Endodermal cell (in vitro differentiated cells): ENCODE measurements at regions not wholly inside any gene's neighbourhood (a gene's known extent, or its start where the extent isn't known, plus 50 kb on each side); places are given as distances from the start of the nearest gene placed in this dataset.

Experiments
- DNase-seq: peaks from one replicate; pipeline ENCODE4 v3.0.0-alpha.2; 2017
- H3K27ac ChIP-seq: 2 replicates; pipeline ENCODE4 v1.5.1; 2013; ENCODE audit warnings: mild to moderate bottlenecking, low read depth, low read length, moderate library complexity
- H3K27me3 ChIP-seq: 2 replicates; pipeline ENCODE4 v1.6.1; 2013; ENCODE audit warnings: mild to moderate bottlenecking, low read length, moderate library complexity; ENCODE audit not compliant: insufficient read depth, control insufficient read depth, poor library complexity, severe bottlenecking
- H3K36me3 ChIP-seq: 2 replicates; pipeline ENCODE4 v1.7.0; 2013; ENCODE audit warnings: mild to moderate bottlenecking, low read length, moderate library complexity; ENCODE audit not compliant: control insufficient read depth, insufficient read depth
- H3K4me1 ChIP-seq: one replicate; pipeline ENCODE4 v1.7.0; 2013; ENCODE audit warnings: low read length; ENCODE audit not compliant: control insufficient read depth, insufficient read depth
- H3K4me3 ChIP-seq: 2 replicates; pipeline ENCODE4 v1.5.1; 2013; ENCODE audit warnings: mild to moderate bottlenecking, low read length, moderate library complexity
- H3K9ac ChIP-seq: 2 replicates; pipeline ENCODE4 v1.6.1; 2013; ENCODE audit warnings: mild to moderate bottlenecking, low read length, moderate library complexity; ENCODE audit not compliant: poor library complexity, severe bottlenecking; ENCODE audit errors: extremely low read depth
- H3K9me3 ChIP-seq: 2 replicates; pipeline ENCODE4 v1.6.1; 2013; ENCODE audit warnings: mild to moderate bottlenecking, low read length, moderate library complexity; ENCODE audit not compliant: control insufficient read depth
- H3K27ac Mint-ChIP-seq: 2 replicates; pipeline ENCODE4 v1.8.0; 2020; ENCODE audit warnings: mixed read lengths
- H3K27me3 Mint-ChIP-seq: 2 replicates; pipeline ENCODE4 v1.8.0; 2021; ENCODE audit warnings: mild to moderate bottlenecking, mixed read lengths; ENCODE audit not compliant: insufficient read depth
- H3K36me3 Mint-ChIP-seq: 2 replicates; pipeline ENCODE4 v1.8.0; 2020; ENCODE audit warnings: low read depth, mixed read lengths
- H3K4me1 Mint-ChIP-seq: 2 replicates; pipeline ENCODE4 v1.8.0; 2020; ENCODE audit warnings: mixed read lengths
- H3K4me3 Mint-ChIP-seq: 2 replicates; pipeline ENCODE4 v1.8.0; 2020; ENCODE audit warnings: mild to moderate bottlenecking, moderate library complexity, mixed read lengths
- H3K9me3 Mint-ChIP-seq: 2 replicates; pipeline ENCODE4 v1.8.0; 2020; ENCODE audit warnings: mild to moderate bottlenecking, mixed read lengths
- CTCF ChIP-seq: fragments of 200-600 bp; sonication (generic); conservative IDR thresholded peaks from 2 replicates; pipeline ENCODE4 v1.5.0; 2021; ENCODE audit warnings: antibody characterized with exemption, mild to moderate bottlenecking
- WGBS, 2 experiments: methylation state at CpG; one replicate each; pipeline versions ENCODE4 v1.1.5 to v1.1.7; 2013; ENCODE audit warnings: missing lambda C conversion rate in 2 of 2, mixed read lengths in 1 of 2; ENCODE audit not compliant: insufficient coverage in 1 of 2, insufficient read length in 1 of 2; 5-methylcytosine and 5-hydroxymethylcytosine counted together

DNA sequence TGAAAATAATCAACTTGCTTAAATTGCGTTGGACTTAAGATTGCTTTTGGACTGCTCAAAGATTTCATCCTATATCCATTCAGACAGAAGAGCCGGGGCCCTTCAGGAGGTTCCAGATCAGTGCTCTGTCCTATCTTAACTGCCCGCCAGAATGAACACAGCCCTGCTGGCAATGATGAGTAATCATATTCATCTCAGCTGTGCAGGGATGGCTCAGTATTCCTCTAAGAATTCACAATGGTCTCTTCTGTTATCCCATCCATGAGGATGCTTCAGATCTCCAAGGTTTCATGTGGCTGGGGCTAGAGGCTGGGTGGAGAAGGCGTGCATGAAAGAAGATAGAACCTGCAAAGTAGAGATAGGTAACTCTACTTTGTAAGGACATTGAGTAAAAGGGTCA lies 80.0 kb upstream of the NPVF start:
- no peak overlapping the region for H3K4me3 Mint-ChIP-seq
- DNase-seq, result no peak
- Histone ChIP-seq H3K9ac (no peak overlapping the region), H3K4me3 (no peak overlapping the region), H3K4me1 (peaks cover 3% of the 10 kb centered on the region), H3K9me3 (no peaks in the 10 kb centered on the region), H3K27me3 (no peaks in the 10 kb centered on the region), H3K27ac (peak overlapping the region; percentile 80), H3K36me3 (no peaks in the 10 kb centered on the region)
- no peaks in the 10 kb centered on the region for H3K4me1 Mint-ChIP-seq
- H3K27me3 Mint-ChIP-seq, result no peaks in the 10 kb centered on the region
- no peak for TF ChIP-seq CTCF
- H3K27ac Mint-ChIP-seq, result no peak overlapping the region
- H3K9me3 Mint-ChIP-seq, result no peaks in the 10 kb centered on the region
- 85 to 100% methylated on average over 3 to 4 of the region's 4 CpGs for WGBS, 2 experiments
- H3K36me3 Mint-ChIP-seq, result no peaks in the 10 kb centered on the region

DNA sequence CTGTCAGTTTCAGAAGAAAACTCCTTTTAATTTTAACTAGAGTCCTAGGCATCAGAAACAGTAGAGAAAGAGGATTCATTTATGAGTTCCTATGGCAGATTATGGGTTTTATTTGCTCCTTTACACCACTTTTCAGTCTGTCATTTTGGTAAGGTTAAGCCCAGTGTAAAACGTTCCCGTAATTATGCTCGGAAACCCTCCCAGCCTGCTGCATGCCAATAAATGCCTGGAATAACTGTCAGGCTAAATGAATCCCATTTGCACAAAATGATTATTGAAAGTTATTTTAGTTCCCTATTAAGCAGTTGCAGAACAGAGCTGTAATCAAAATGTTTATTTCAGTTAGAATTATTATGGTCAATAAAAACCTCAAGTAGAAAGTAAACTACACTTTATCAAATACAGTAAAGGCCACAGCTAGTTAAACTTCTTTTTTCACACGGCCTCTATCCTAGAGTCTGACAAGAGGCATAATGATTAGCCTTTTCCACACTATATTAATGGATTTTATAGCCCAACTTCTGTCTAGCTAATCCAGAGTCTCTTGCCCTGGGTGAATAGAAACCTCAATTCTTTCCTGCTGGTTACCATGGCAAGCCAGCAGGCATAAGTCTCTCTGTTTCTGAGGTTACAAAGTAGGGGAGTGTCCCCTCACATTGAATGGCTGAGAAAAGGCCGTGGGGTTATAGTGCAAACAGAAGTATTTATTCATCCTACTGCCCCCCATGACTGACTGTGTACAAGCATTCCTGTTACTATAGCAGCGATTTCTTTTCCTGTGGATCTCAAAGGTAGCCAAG lies 80.8 kb upstream of the NPVF start:
- Mint-ChIP-seq H3K36me3 (no peaks in the 10 kb centered on the region), H3K4me1 (no peaks in the 10 kb centered on the region), H3K9me3 (no peaks in the 10 kb centered on the region), H3K4me3 (no peak overlapping the region), H3K27me3 (no peaks in the 10 kb centered on the region), H3K27ac (no peak overlapping the region)
- H3K27me3 ChIP-seq, result no peaks in the 10 kb centered on the region
- no peaks in the 10 kb centered on the region for H3K9me3 ChIP-seq
- no peaks in the 10 kb centered on the region for H3K36me3 ChIP-seq
- WGBS, 2 experiments, result 88 to 100% methylated on average over 3 to 6 of the region's 6 CpGs
- H3K27ac ChIP-seq, result peak overlapping the region; percentile 80
- no peak for TF ChIP-seq CTCF
- no peak overlapping the region for H3K4me3 ChIP-seq
- H3K4me1 ChIP-seq, result no peaks in the 10 kb centered on the region
- no peak overlapping the region for H3K9ac ChIP-seq
- DNase-seq, result peak; percentile 8

DNA sequence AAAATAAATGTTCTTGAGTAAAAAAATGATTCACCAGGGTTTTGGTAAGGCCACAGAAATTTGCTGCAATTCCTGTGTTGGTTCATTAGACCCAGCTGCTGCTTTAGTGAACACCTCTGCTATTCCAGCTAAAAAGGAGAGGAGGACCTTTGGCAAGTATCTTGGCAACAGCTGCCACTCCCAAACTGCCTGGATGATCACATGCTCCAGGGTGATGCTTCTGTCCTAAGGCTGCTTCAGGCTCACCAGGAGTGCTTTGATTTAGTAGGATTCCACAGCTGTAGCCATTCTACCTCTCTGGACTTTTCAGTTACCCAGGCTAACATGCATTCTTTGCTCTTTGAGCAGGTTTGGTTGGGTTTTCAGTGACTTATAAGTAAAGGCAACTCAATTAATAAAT lies 82.6 kb upstream of the NPVF start:
- H3K9me3 Mint-ChIP-seq, result no peaks in the 10 kb centered on the region
- H3K4me1 ChIP-seq, result no peaks in the 10 kb centered on the region
- no peak overlapping the region for H3K4me3 Mint-ChIP-seq
- no peaks in the 10 kb centered on the region for H3K36me3 Mint-ChIP-seq
- TF ChIP-seq CTCF, result no peak
- H3K4me1 Mint-ChIP-seq, result no peaks in the 10 kb centered on the region
- no peak overlapping the region for H3K4me3 ChIP-seq
- H3K9me3 ChIP-seq, result no peaks in the 10 kb centered on the region
- no peak overlapping the region for H3K27ac ChIP-seq
- no peaks in the 10 kb centered on the region for H3K27me3 Mint-ChIP-seq
- DNase-seq, result peak; percentile 28
- H3K9ac ChIP-seq, result no peak overlapping the region
- H3K27ac Mint-ChIP-seq, result no peak overlapping the region
- no peaks in the 10 kb centered on the region for H3K27me3 ChIP-seq
- no peaks in the 10 kb centered on the region for H3K36me3 ChIP-seq
